ENCODE measurements at regions not wholly inside any gene's neighbourhood (a gene's known extent, or its start where the extent isn't known, plus 50 kb on each side); places are given as distances from the start of the nearest gene placed in this dataset.

DNA sequence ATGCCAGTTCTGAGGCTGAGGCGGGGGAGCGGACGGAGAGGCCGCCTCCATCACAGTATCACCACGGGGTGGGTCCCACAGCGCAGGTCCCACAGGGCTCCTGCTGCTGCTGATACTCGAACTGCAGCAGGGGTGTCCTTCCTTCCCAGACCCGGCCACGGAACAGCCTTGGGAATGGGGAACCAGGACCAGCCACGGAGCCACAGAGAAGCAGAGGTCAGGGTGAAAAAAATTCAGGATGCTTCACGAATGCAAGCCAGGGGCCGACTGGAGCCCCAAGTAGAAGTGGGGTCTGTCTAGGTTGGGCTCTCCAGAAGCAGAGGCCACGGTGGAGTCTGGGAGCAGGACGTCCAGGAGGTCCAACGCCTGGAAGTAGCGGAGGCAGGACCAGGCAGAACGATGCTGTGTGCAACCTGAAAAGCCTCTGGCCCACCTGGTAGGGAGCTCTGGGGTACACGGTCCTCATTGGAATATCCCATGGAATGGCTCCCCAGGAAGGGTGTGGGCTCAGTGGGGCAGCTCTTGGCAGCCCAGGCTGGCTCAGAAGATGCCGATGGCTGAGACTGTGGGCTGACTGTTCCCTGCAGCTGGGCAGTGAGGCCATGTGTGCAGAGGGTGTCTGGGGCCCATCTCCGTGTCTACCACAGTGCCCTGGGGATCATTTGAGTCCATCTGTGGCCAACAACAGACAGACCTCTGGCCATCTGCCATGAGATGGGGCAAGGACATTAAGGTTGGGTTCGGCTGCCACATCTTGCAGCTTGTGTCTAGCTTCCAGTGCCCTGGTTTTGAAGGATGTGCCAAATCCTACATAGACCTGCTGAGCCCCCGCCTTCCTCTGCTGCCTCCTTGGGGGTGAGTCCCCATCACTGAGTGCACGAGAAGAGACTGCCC, 66.9 kb upstream of the FCN1 start:
- ATAC-seq (no peak), DNase-seq (no peak)
- intact Hi-C loops (cut with DNase I) = loop anchor here in 1 of 2 donors (10.0 kb wide), 1 partner anchor 200 kb away; no protein-coding TSS in a partner anchor
- Histone ChIP-seq H3K9me3 (peaks cover 8% of the 10 kb centered on the region), H3K4me1 (no peaks in the 10 kb centered on the region), H3K27ac (no peak overlapping the region), H3K4me3 (no peak overlapping the region), H3K27me3 (ENCODE audit: insufficient read depth in 3 of 3, low read length in 2 of 3) (peaks cover 0 to 13% (median 12%) of the 10 kb centered on the region in 3 donors), H3K36me3 (ENCODE audit: insufficient read depth in 1 of 2, low read depth in 1 of 2) (no peaks in the 10 kb centered on the region)
- TF ChIP-seq, protein P1, sequence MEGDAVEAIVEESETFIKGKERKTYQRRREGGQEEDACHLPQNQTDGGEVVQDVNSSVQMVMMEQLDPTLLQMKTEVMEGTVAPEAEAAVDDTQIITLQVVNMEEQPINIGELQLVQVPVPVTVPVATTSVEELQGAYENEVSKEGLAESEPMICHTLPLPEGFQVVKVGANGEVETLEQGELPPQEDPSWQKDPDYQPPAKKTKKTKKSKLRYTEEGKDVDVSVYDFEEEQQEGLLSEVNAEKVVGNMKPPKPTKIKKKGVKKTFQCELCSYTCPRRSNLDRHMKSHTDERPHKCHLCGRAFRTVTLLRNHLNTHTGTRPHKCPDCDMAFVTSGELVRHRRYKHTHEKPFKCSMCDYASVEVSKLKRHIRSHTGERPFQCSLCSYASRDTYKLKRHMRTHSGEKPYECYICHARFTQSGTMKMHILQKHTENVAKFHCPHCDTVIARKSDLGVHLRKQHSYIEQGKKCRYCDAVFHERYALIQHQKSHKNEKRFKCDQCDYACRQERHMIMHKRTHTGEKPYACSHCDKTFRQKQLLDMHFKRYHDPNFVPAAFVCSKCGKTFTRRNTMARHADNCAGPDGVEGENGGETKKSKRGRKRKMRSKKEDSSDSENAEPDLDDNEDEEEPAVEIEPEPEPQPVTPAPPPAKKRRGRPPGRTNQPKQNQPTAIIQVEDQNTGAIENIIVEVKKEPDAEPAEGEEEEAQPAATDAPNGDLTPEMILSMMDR (IDR thresholded peaks at IDR 0.05) = no peak
- 77 to 83% (median 78%) methylated on average over 23 of the region's 23 CpGs for WGBS, 3 donors

- intact Hi-C loops (cut with DNase I) = loop anchor here in 1 of 2 donors (10.0 kb wide), 1 partner anchor 201 kb away; no protein-coding TSS in a partner anchor
- H3K27ac ChIP-seq = no peak overlapping the region
- H3K4me1 ChIP-seq = no peaks in the 10 kb centered on the region
- H3K27me3 ChIP-seq (ENCODE audit: insufficient read depth in 3 of 3, low read length in 2 of 3) = peaks cover 0 to 13% (median 12%) of the 10 kb centered on the region in 3 donors
- H3K9me3 ChIP-seq = peaks cover 8% of the 10 kb centered on the region
- DNase-seq (no peak), ATAC-seq (no peak)
- WGBS, 3 donors = 87 to 90% (median 88%) methylated on average over 7 of the region's 7 CpGs
- H3K4me3 ChIP-seq = no peak overlapping the region
- TF ChIP-seq, protein P1 (IDR thresholded peaks at IDR 0.05) = no peak
- H3K36me3 ChIP-seq (ENCODE audit: insufficient read depth in 1 of 2, low read depth in 1 of 2) = no peaks in the 10 kb centered on the region
These were observed 67.7 kb upstream of the FCN1 start for GRCh38 chr9:134985451-134985850.

DNA sequence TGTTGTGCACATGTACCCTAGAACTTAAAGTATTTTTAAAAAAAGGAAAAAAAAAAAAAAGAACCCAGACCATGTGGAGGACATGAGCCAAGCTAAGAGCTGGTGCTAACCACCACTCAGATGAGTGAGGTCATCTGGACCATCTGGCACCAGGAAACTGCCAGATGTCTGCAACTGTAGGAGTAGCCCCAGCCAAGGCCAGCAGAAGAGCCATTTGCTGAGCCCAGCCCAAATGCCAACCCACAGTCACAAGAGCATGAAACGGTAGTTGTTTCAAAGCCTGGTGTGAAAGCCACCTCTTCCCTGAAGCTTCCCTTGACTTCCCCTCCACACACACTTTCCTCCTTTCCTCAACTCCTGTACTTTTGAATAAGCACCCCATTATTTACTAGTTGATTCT, 69.2 kb upstream of the FCN1 start:
- Histone ChIP-seq H3K27me3 (ENCODE audit: insufficient read depth in 3 of 3, low read length in 2 of 3) (peaks cover 0 to 13% (median 12%) of the 10 kb centered on the region in 3 donors), H3K9me3 (peaks cover 8% of the 10 kb centered on the region), H3K36me3 (ENCODE audit: insufficient read depth in 1 of 2, low read depth in 1 of 2) (no peaks in the 10 kb centered on the region), H3K4me1 (no peaks in the 10 kb centered on the region), H3K27ac (no peak overlapping the region), H3K4me3 (no peak overlapping the region)
- intact Hi-C loops (cut with DNase I) = loop anchor here in 1 of 2 donors (10.0 kb wide), 1 partner anchor 202 kb away; no protein-coding TSS in a partner anchor
- ATAC-seq (no peak), DNase-seq (no peak)
- WGBS, 3 donors = 84 to 100% (median 94%) methylated on average over 1 of the region's 1 CpG
- TF ChIP-seq, protein P1 (IDR thresholded peaks at IDR 0.05) = no peak

- WGBS, 3 donors = 88 to 94% (median 91%) methylated on average over 6 of the region's 6 CpGs
These were observed 69.7 kb upstream of the FCN1 start for GRCh38 chr9:134987376-134987775.

More at GRCh38 chr9:134987376-134987775, 69.7 kb upstream of the FCN1 start:
- ATAC-seq (no peak), DNase-seq (no peak)
- TF ChIP-seq, protein P1 (IDR thresholded peaks at IDR 0.05) = no peak
- Histone ChIP-seq H3K4me3 (no peak overlapping the region), H3K4me1 (no peaks in the 10 kb centered on the region), H3K27ac (no peak overlapping the region), H3K36me3 (ENCODE audit: insufficient read depth in 1 of 2, low read depth in 1 of 2) (no peaks in the 10 kb centered on the region), H3K27me3 (ENCODE audit: insufficient read depth in 3 of 3, low read length in 2 of 3) (peaks cover 0 to 12% (median 11%) of the 10 kb centered on the region in 3 donors), H3K9me3 (peaks cover 8% of the 10 kb centered on the region)
- intact Hi-C loops (cut with DNase I) = loop anchor here in 1 of 2 donors (10.0 kb wide), 1 partner anchor 203 kb away; no protein-coding TSS in a partner anchor

All from psoas muscle (tissue), 7 donors.